Pulmonary artery endothelial cell (primary cell): ENCODE measurements at regions not wholly inside any gene's neighbourhood (a gene's known extent, or its start where the extent isn't known, plus 50 kb on each side); places are given as distances from the start of the nearest gene placed in this dataset.
"Not testable (repeated sequence)": the region's sequence is repeated elsewhere in the genome, so short reads cannot be mapped to it uniquely, and the experiment has no call there.

Experiments
- DNase-seq: peaks from one replicate; pipeline ENCODE4 v3.0.0-alpha.2; 2011; ENCODE audit warnings: low read depth, low spot score

- no peak for DNase-seq
Observed at GRCh38 chr5:17364987-17365810, 132.8 kb upstream of the TAF11L2 start.

DNA sequence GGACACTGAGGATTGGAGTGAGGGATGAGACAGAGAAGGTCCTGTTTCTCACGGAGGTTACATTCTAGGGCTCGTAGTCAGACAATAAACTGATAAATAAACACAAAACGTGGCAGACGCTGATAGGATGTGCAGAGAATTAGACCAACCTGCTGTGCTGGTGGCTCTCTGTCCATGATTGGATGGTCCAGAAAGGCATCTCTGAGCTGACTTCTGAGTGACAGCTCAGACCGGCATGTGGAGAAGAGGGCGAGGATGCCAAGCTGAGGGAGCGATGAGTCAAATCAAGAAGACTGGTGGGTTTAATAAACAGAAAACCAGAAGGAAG lies 132.3 kb upstream of the TAF11L2 start:
- DNase-seq = no peak

- no peak for DNase-seq
Observed at GRCh38 chr5:17367256-17367840, 130.7 kb upstream of the TAF11L2 start.

- DNase-seq = no peak
Observed at GRCh38 chr5:17370651-17371050, 127.4 kb upstream of the TAF11L2 start.

DNA sequence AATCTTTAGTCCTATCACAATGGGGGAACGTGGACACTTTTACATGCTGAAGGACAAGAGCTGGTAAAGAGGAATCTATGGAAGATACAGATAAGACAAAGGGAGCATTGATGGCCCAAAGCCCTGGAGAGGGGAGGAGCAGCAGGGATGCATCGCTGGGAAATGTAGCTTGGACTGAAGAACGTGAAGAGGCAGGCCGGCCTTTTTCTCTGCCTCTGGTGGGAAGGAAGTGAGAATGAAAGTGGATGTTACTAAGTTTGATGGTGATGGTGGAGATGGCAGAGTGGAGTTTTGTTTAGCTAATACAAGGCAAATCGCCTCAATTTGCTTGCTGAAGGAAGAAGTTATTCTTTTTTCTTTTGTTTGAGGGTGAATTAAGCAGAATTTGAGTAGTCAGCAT lies 124.6 kb upstream of the TAF11L2 start:
- DNase-seq = no peak

DNA sequence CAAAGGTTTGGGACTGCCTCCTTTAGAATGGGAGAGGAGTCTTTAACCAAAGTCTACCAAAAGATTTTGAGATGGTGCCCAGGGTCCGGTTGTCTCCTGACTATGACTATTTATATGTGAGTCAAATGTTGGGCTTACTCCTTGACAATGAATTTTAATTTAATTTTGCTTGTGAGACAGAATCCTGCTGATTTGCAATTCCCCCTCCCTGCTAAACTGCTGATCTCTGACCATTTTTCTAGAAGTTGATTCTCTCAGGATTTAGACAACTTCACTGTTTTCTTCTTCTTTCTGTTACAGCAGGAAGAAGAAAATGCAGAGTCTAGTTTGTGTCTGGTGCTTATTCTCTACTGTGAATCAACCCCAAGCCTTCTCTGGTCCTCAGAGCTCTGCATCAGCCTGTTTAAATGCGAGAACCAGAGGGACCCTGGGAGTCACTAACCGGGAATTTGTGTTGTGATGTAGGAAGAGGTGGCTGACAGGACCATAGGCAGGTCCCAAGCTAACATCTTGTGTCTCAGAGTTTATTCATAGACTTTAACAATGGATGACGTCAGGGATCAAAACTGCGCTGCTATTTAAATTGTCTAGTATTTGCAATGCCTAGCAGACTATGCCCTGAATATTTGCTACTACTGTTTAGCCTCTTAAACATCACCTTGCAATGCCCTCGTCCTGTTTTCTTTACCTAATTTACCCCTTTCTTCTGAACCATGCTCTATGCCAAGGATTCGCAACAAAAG lies 124.0 kb upstream of the TAF11L2 start:
- DNase-seq = no peak

DNA sequence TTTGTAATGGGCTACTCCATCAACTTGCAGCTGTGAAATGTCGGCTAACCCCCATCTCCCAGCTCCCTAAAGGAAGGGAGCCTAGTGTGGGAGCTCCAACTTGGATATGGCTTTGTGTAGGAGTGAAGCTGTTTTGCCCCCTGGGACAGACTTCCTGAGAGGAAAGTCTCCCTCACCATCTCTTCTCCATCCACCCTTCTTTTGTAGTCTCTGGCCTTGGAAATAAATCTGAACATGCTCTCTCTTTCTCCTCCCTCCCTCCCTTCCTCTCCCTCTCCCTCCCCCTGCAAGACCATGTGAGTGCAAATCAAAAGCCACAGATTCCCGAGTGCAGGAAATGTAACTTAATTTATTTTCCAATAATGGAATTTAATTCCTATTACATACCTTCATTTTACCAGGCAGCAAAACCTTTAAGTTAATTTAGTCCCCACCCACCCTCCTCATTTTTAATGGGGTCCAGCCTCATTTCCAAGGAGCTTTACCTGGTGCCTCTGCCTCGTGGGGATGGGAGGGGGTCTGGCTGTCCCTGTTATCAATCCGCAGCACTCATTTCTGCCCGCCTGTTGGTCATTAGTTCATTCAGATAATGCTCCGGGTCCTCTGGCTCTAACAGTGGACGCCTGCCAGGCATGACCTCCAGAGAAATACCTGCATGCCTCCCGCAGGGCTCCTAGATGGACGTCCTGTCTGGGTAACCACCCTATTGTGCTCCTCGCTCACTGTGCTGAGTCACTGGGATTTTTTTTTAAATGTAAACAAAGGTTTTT lies 122.9 kb upstream of the TAF11L2 start:
- no peak for DNase-seq

DNA sequence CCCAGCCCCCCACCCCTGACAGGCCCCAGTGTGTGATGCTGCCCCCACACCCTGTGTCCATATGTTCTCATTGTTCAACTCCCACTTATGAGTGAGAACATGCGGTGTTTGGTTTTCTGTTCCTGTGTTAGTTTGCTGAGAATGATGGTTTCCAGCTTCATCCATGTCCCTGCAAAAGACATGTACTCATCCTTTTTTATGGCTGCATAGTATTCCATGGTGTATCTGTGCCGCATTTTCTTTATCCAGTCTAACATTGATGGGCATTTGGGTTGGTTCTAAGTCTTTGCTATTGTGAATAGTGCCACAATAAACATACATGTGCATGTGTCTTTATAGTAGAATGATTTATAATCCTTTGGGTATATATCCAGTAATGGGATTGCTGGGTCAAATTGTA lies 122.1 kb upstream of the TAF11L2 start:
- DNase-seq = not testable (repeated sequence)

DNA sequence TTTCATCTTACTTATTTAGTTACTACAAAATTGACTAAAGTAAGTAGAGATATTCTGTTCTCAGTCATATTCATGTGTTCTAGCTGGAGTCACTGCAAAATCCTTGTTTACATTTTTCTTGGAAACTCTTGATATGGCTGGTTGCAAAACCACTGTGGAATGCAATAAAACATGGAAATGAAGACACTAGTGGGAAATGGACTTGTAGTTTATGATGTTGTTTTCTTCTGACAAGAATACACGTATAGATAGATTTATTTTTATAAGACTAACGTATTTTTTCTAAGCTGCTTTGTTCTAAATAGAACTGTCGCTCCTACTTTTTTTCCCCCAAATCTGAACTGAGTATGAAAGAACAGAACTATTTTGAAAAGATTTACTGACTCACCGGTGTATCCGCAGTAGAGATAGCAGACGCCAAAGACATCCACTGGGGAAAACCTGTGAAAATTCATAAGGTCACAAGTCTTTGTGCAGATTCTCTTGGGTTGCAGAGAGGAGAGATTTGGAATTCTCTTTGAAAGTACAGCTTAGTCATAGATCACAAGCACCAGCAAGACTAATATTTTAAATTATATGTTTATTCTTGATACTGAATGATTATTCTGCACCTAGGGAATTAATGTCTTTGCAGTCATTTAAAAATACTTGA lies 119.6 kb upstream of the TAF11L2 start:
- no peak for DNase-seq

GRCh38 chr5:17379100-17379951 lies 118.7 kb upstream of the TAF11L2 start:
- no peak for DNase-seq

DNA sequence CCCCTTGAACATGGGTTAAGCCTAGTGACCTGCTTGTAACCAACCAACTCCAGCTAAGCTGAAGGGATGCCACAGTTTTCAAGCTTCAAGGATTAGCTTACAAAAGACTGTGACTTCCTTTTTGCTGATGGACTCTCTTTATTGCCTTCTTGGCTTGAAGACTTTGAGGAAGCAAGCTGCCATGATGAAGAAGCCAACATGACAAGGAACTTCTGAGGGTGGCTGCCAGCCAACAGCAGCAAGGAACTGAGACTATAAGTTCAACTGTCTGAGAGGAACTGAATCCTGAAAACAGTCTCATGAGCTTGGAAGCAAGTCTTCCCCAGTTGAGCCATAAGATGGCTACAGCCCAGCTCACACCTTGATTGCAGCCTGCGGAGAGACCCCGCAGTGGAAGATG lies 116.1 kb upstream of the TAF11L2 start:
- no peak for DNase-seq

- no peak for DNase-seq
Observed at GRCh38 chr5:17383526-17383925, 114.5 kb upstream of the TAF11L2 start.

DNA sequence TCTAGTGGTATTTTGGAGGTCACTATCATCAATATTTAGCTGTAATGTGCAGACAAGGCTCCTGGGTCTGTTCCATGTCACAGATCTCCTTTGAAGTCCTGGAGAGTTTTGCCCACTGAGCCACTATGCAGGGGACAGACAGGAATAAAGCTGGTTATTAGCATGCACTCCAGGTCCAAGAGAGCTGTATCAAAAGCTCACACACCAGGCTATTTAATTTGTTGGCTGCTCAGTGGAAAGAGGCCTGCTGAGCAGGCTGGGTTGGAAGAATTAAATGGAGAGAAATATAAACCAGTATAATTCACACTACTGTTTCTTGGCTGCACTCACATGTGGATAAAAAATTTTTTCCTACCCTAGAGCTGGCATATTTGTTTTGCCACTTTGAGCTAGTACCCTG lies 113.8 kb upstream of the TAF11L2 start:
- DNase-seq = no peak

- DNase-seq = no peak
Observed at GRCh38 chr5:17388717-17389116, 109.3 kb upstream of the TAF11L2 start.

DNA sequence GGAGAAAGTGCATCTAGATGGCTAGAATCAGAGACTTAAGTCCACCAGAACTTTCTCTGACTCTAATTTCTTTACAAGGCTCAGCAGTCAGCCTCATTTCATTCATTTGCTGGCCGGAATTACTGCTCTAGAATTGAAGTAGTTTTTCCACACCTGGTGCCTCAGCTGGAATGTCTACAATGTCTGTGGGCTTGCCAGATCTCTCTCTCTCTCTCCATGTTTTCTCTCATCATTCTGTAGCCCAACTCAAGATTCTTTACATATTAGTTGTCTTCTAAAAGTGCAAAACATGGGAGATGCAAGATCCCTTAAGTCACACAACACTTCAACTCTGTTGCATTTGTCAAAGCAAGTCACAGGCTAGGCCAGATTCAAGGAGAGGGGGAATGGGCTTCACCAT lies 103.9 kb upstream of the TAF11L2 start:
- no peak for DNase-seq

DNA sequence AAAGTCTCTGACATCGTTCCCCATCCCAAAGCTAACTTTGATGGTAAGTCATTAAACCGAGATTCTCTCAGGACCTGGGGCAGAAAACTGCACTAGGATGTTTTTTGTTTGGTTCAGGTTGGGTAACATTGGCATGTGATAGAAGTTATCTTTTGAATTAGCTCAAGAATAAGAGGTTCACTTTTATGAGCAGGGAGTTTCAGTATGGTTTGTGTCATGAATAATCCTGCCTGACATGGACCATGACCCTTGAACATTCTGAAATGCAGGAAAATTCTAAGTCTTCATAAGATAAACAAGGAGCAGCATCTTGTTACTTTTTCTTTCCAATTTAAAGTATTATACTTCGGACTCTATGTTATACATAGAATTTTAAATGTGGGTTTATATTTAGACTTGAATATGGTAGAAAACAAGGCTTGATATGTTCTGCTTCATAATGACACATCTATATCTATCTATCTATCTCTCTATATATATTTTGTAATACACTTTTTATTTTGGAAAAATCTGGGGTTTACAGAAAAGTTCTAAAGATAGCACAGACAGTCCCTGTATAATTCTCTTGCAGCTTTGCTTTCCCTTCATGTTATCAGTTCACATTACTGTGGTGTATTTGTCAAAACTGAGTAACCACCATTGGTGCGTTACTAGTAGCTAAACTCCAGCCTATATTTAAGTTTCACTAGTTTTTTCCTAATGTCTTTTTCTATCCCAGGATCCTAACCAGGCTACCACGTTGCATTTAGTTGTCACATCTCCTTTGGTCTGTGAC lies 102.7 kb upstream of the TAF11L2 start:
- no peak for DNase-seq

GRCh38 chr5:17396247-17396646 lies 101.8 kb upstream of the TAF11L2 start:
- DNase-seq = no peak

DNA sequence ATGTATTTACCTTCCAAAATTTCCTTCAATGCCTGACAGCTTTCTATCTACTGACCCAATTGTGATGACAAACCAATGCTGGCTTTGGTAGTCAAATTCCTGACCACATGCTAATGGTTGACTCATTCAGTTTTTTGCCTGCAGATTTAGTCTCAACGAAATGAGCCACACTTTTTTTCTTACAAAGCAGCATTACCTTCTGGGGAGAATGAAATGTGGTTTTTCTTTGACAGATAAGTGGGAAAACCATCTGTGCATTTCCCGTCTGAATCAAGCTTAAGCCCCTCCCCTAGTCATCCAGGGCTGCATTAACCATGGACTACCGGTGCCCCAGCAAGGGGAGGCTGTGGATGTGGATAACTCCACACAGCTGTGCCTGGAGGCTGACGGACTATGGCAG lies 99.6 kb upstream of the TAF11L2 start:
- no peak for DNase-seq
